Upper lobe of left lung (tissue), 6 donors: ENCODE measurements at regions not wholly inside any gene's neighbourhood (a gene's known extent, or its start where the extent isn't known, plus 50 kb on each side); places are given as distances from the start of the nearest gene placed in this dataset.
"Not testable (repeated sequence)": the region's sequence is repeated elsewhere in the genome, so short reads cannot be mapped to it uniquely, and the experiment has no call there.

Experiments used
- ATAC-seq, 2 donors: fragments of 200-7000 bp; cut with Tn5 transposase; one replicate each; pipeline ENCODE4 v1.9.1; 2022; ENCODE audit warnings: mild to moderate bottlenecking in 2 of 2, moderate library complexity in 2 of 2; ENCODE audit not compliant: low FRiP score in 2 of 2
- DNase-seq, 2 donors: peaks; one replicate each; pipeline ENCODE4 v3.0.0-alpha.2; 2019 to 2020
- H3K27ac ChIP-seq, 4 donors: fragments of 200-600 bp; sonication (generic); one replicate each; pipeline ENCODE4 v1.5.1; 2016 to 2019
- H3K27me3 ChIP-seq, 4 donors: fragments of 200-600 bp; sonication (generic); one replicate each; pipeline ENCODE4 v1.5.1; 2017 to 2019
- H3K36me3 ChIP-seq, 4 donors: fragments of 200-600 bp; sonication (generic); one replicate each; pipeline ENCODE4 v1.5.1; 2016 to 2019
- H3K4me1 ChIP-seq, 4 donors: fragments of 200-600 bp; sonication (generic); one replicate each; pipeline ENCODE4 v1.5.1; 2018 to 2019
- H3K4me3 ChIP-seq, 4 donors: fragments of 200-600 bp; sonication (generic); one replicate each; pipeline ENCODE4 v1.5.1; 2017 to 2019; ENCODE audit warnings: mild to moderate bottlenecking in 2 of 4, moderate library complexity in 1 of 4
- H3K9me3 ChIP-seq, 4 donors: fragments of 200-600 bp; sonication (generic); one replicate each; pipeline ENCODE4 v1.5.1; 2018 to 2019
- CTCF ChIP-seq, 6 experiments: fragments of 450-650 bp in 4 of 6; fragments of 200-600 bp in 2 of 6; sonication (generic) in 2 of 6; IDR thresholded peaks; one replicate each; pipeline ENCODE4 v1.5.1; 2016 to 2019; ENCODE audit warnings: antibody characterized with exemption in 6 of 6
- EP300 ChIP-seq, 4 donors: sonication (generic); formaldehyde crosslinking; IDR thresholded peaks; one replicate each; pipeline ENCODE4 v1.5.1; 2017; ENCODE audit warnings: antibody characterized with exemption in 4 of 4, control low read depth in 2 of 4
- POLR2A ChIP-seq, 4 donors: fragments of 450-650 bp; IDR thresholded peaks; one replicate each; pipeline ENCODE4 v1.5.1; 2016 to 2017; ENCODE audit warnings: antibody characterized with exemption in 4 of 4, mild to moderate bottlenecking in 2 of 4
- POLR2AphosphoS5 ChIP-seq, 2 donors: sonication (generic); formaldehyde crosslinking; IDR thresholded peaks; one replicate each; pipeline ENCODE4 v1.5.1; 2017; ENCODE audit warnings: antibody characterized with exemption in 2 of 2
- WGBS, 2 donors: methylation state at CpG; one replicate each; pipeline ENCODE4 v1.1.5; 2017 to 2018; 5-methylcytosine and 5-hydroxymethylcytosine counted together
- donor health status: DM: no; HTN: no; CAD: no; lungs with moderate emphysema.
- donor health status: DM: no; HTN: yes; CAD: no; lungs with severe emphysema.

GRCh38 chr11:4315292-4315691, 52.9 kb downstream of the OR52B4 start:
- not testable (repeated sequence) for ATAC-seq
- 47% methylated on average over 2 of the region's 4 CpGs; no CpG with 5 or more reads in 1 of the 2 donors for WGBS, 2 donors

GRCh38 chr11:4277225-4277624, 91.0 kb downstream of the OR52B4 start:
- H3K9me3 ChIP-seq, H3K27me3 ChIP-seq, H3K4me1 ChIP-seq, DNase-seq, H3K4me3 ChIP-seq, ATAC-seq, H3K27ac ChIP-seq, H3K36me3 ChIP-seq: not testable (repeated sequence)
- WGBS, 2 donors, result 85 to 88% methylated on average over 4 to 6 of the region's 9 CpGs

More at GRCh38 chr11:4315292-4315691, 52.9 kb downstream of the OR52B4 start:
- H3K27ac ChIP-seq, H3K4me1 ChIP-seq, H3K4me3 ChIP-seq, H3K9me3 ChIP-seq, H3K27me3 ChIP-seq, DNase-seq, H3K36me3 ChIP-seq: not testable (repeated sequence)

GRCh38 chr11:4251085-4251484, 117.1 kb downstream of the OR52B4 start:
- H3K9me3 ChIP-seq, ATAC-seq, H3K36me3 ChIP-seq, H3K4me1 ChIP-seq, H3K4me3 ChIP-seq, DNase-seq, H3K27ac ChIP-seq, H3K27me3 ChIP-seq: not testable (repeated sequence)
- WGBS, 2 donors, result 32 to 50% methylated on average over 1 to 2 of the region's 3 CpGs

GRCh38 chr11:4249475-4249874, 118.7 kb downstream of the OR52B4 start:
- not testable (repeated sequence) for H3K4me1 ChIP-seq, H3K9me3 ChIP-seq, ATAC-seq, H3K27me3 ChIP-seq, H3K4me3 ChIP-seq, H3K36me3 ChIP-seq, H3K27ac ChIP-seq, DNase-seq
- 85 to 91% methylated on average over 2 of the region's 2 CpGs for WGBS, 2 donors

GRCh38 chr11:4237771-4238170, 130.4 kb downstream of the OR52B4 start:
- peak in 1 of 2 donors; percentile 59 for DNase-seq
- H3K4me1 ChIP-seq, H3K9me3 ChIP-seq, H3K36me3 ChIP-seq, ATAC-seq, H3K27ac ChIP-seq, H3K4me3 ChIP-seq, H3K27me3 ChIP-seq: not testable (repeated sequence)
- WGBS, 2 donors, result 79 to 86% methylated on average over 17 to 20 of the region's 21 CpGs

- not testable (repeated sequence) for H3K27me3 ChIP-seq, H3K4me3 ChIP-seq, ATAC-seq, H3K36me3 ChIP-seq, H3K4me1 ChIP-seq, DNase-seq, H3K9me3 ChIP-seq, H3K27ac ChIP-seq
- 5 to 30% methylated on average over 2 to 4 of the region's 4 CpGs for WGBS, 2 donors
Measured at GRCh38 chr11:4218857-4219256, 124.3 kb downstream of the RRM1 start.

- ATAC-seq, result no peak
- 58 to 67% methylated on average over 5 of the region's 5 CpGs for WGBS, 2 donors
- no peak for DNase-seq
- Histone ChIP-seq H3K27ac (no peak overlapping the region), H3K36me3 (no peaks in the 10 kb centered on the region), H3K4me1 (no peaks in the 10 kb centered on the region), H3K27me3 (peaks cover 0 to 2% (median 0%) of the 10 kb centered on the region in 4 donors), H3K9me3 (no peaks in the 10 kb centered on the region), H3K4me3 (no peak overlapping the region)
- no peak for TF ChIP-seq POLR2A (IDR thresholded peaks at IDR 0.05)
- no peak for TF ChIP-seq CTCF (IDR thresholded peaks at IDR 0.05)
- TF ChIP-seq EP300 (IDR thresholded peaks at IDR 0.05), result no peak
- no peak for TF ChIP-seq POLR2AphosphoS5 (IDR thresholded peaks at IDR 0.05)
Measured at GRCh38 chr11:4213746-4214145, 119.1 kb downstream of the RRM1 start.

- Histone ChIP-seq H3K4me1 (no peaks in the 10 kb centered on the region), H3K36me3 (no peaks in the 10 kb centered on the region), H3K27me3 (peaks cover 0 to 2% (median 0%) of the 10 kb centered on the region in 4 donors), H3K27ac (no peak overlapping the region), H3K4me3 (no peak overlapping the region), H3K9me3 (no peaks in the 10 kb centered on the region)
- no peak for TF ChIP-seq EP300 (IDR thresholded peaks at IDR 0.05)
- TF ChIP-seq CTCF (IDR thresholded peaks at IDR 0.05), result no peak
- TF ChIP-seq POLR2A (IDR thresholded peaks at IDR 0.05), result no peak
- no peak for TF ChIP-seq POLR2AphosphoS5 (IDR thresholded peaks at IDR 0.05)
- DNase-seq (peak in 1 of 2 donors; percentile 75), ATAC-seq (no peak)
- 12 to 16% methylated on average over 24 of the region's 24 CpGs for WGBS, 2 donors
Measured at GRCh38 chr11:4211991-4212390, 117.4 kb downstream of the RRM1 start.
